ENCODE measurements at regions not wholly inside any gene's neighbourhood (a gene's known extent, or its start where the extent isn't known, plus 50 kb on each side); places are given as distances from the start of the nearest gene placed in this dataset.

DNA sequence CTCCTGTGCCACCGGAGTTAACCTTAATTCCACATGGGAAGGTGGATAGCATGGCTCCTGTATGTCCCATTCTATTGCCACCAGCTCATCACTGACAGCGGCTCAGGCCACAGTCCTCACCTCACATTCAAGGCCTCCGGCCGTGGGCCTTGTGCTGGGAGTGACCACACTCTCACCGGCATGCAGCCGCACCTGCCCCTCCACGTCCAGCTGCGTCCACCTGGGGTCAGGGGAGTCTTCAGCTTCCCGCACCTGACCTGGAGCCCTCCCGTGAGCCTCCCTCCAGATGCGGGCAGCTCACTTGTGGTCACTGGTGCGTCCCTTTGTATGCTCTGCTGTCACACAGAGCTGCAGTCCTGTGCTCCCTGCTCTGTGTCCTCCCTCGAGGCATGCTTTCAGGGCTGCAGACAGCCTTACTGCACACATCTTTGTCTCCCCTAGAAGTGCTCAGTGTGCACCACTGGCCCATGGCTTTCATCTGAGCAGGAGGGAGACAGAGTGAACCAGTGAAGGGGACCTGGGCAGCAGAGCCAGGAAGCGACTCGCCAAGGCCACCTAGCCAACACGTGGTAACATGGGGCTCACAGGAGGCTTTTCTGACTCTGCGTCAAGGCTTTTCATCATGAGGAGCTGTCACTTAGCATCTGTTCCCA, 210.1 kb downstream of the ERCC6L2 start:
- DNase-seq = no peak

DNA sequence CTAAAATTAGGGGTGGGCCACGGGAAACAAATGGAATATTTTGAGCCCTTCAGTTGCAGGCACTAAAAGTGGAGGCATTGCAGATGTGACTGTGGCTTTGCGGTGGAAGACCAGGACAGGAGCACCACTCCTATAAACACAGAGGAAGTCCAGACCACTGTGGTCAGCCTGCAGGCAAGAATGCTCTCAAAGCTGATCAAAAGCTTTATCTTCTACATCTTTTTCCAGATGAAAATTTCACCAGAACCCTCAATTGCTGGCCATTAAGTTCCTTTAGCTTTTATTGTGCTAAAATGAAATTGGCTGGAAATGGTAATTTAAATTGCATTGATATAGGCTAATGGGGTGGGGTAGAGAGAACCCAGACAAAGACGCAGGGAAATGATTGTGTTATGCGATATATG, 208.8 kb downstream of the ERCC6L2 start:
- no peak for DNase-seq

DNA sequence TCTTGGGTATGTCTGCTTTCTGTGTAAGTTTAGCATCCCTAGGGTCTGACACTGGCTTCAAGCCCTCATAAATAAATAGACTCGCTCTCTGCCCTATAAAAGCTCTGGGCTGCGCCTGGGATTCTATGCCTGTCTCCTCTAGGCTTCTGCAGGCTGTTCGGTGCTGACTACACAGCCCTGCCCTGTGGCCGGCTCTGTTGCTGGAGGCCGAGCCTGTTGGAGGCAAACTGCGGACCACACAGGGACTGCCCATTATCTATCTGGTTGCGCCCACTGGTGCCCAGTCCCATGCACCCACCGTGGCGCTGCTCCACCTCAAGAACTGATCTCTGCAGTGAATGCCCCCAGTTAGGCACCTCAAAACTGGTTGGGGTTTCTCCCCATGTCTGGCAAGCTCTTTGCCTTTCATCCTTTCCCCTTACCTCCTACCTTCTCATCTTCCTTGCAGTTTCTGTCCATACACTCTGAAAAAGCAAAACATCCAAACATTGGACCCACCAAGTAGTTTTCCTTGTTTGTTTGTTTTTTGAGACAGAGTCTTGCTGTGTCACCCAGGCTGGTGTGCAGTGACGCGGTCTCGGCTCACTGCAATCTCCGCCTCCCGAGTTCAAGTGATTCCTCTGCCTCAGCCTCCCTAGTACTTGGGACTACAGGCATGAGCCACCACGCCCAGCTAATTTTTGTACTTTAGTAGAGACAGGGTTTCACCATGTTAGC, 207.2 kb downstream of the ERCC6L2 start:
- no peak for DNase-seq

DNA sequence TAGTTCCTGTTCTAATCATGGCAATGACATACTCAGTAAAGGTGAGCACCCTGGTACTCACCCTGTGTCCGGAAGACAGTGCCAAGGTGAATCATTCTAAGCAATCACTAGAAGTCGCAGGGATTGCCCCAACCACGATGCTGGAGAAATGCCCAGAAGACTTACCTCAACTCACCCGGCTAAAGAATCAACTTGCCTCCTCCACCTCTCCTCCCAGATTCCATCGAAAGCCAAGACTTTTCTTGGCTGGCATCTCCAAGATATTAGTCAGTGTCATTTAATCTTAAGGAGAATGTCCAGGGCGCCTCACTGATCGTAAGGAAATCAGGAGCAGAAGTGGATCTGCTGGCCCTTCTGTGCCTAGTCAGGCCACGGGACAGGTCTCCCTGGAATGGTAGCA, 204.9 kb downstream of the ERCC6L2 start:
- no peak for DNase-seq

GRCh38 chr9:96079779-96080178, 204.3 kb downstream of the ERCC6L2 start:
- DNase-seq = no peak

DNA sequence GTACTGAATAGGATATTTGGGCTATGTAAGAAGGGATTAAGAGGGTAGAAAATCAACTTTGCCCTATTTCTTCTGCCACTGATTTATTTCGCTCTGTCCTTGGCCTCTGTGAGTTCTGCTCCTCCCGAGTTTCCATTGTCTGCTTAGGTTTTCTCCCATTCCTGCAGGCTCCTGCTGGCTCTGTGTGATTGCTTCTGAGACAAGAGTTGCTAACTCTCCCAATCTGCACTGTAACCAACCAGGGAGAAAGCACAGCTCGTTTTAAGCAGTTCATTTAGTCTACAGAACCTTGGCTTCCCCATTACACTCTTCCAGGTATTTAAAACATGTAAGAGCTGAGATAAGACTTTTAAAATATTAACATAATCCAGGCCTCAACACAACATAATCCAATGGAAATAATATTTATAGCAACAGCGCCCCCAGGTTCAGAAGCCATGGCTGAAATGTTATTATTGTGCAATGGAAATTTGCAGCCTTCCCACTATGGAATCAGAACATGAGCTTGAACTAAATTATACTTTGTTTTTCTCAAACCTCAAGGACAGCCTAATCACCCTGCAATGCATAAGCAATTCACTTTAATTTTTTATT, 203.5 kb downstream of the ERCC6L2 start:
- no peak for DNase-seq

- DNase-seq = no peak
Observed at GRCh38 chr9:96075757-96076156, 200.3 kb downstream of the ERCC6L2 start.

GRCh38 chr9:96075111-96075510, 199.6 kb downstream of the ERCC6L2 start:
- DNase-seq = no peak

DNA sequence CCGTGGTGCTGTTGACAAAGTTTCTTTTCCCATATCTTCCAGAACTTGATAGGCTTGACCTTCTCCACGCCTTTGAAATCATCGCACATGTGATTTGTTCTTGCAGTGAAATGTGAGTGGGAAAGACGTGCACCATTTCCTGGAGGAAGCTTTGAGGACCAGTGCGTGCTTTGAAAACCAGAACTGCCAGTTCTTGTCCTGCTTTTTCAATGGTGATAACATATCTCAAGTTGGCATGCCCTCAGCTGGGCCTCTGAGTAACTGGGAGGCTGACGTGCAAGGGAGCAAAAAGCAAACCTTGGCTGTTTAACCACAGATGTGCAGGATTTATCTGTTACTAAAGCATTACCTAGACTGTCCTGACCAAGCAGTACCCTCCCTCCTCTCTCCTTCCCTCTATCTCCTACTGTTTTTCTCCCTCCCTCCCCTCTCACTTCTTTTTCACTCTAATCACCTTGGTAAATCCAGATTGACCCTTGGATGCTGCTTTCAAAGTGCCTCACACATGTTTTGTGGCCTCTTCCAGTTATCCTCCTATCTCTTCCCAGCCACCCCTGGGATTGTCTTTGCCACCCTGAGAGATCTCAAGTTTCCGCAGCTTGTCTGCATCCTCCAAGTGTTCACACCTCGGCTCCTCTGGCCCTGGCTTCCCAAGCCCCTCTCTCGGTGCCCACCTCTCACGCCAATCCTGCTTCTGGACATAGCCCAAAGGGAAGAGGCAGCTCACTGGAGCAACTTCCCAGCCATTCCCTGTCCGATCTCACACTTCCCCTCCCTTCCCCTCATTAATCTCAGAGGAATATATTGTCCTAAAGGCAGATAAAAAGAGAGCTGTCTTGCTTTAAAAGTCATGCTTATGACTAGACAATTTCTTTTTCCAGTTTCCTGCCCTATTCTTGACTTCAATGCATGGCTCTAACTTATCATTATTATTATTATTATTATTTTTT, 198.3 kb downstream of the ERCC6L2 start:
- no peak for DNase-seq

- DNase-seq = no peak
Observed at GRCh38 chr9:96072930-96073329, 197.4 kb downstream of the ERCC6L2 start.

DNA sequence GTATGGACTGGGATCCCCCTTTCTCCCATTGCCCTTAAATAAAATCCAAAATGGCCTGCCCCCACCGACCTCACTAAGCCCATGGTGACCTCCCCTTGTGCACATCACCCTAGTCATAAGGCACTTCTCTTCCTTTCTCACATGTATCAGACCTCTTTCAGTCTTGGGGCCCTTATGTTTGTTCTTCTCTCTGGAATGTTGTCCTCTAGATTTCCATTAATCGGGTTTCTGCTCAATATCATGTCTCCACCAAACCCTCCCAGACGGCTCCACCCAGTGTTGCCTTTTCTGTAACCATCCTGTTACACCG, 196.3 kb downstream of the ERCC6L2 start:
- no peak for DNase-seq

GRCh38 chr9:96071076-96071814, 195.8 kb downstream of the ERCC6L2 start:
- DNase-seq = peak; percentile 16 to 19

GRCh38 chr9:96069629-96070220, 194.2 kb downstream of the ERCC6L2 start:
- no peak for DNase-seq

DNA sequence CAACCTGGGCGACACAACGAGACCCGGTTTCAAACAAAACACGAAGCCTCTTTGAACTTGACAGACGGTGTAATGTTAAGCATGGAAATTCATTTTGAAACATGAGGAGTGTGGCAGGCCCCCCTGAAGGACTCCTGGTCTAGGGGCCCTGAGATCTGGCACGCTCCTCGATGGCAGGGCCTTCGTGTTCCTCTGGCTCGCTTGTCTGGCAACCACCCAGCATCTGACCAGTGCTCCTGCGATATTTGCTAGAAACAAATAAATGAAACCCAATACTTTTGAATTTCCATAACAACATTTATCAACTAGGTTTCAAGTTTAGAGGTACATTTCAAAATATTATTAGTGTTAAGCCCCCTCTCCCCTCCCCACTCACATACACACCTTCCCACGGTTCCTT, 193.0 kb downstream of the ERCC6L2 start:
- DNase-seq = no peak

- DNase-seq = no peak
Observed at GRCh38 chr9:96067600-96067999, 192.1 kb downstream of the ERCC6L2 start.

- DNase-seq = no peak
Observed at GRCh38 chr9:96067004-96067403, 191.5 kb downstream of the ERCC6L2 start.

GRCh38 chr9:96065482-96066251, 190.2 kb downstream of the ERCC6L2 start:
- DNase-seq = no peak

DNA sequence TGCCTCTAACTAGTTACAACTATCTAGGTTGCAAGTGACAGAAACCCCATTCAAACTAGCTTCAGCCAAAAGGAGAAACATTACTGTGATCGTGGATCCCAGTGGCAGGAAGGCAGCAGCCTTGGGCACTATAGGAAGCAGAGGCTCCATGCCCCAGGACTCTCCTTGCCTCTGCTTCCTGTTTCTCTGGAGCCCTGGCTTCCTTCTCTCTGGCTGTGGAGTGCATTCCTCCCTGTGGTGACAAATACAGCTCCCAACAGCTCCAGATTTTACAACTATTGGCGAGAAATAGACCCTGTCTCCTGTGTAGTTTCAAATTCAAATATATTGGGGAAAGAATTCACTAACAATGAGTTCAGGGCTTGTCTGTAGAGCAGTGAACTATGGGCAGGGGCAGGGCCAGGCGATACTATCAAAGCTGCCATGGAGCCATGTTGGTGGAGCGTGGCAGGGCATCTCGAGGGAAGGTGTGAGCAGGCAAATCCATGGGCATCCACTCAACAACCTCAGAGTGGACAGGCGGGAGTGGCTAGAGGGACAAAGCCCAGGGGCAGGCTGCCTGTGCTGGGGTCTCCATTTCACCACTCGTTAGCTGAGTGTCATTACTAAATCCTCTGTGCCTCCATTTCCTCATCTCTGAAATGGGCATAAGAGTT, 189.5 kb downstream of the ERCC6L2 start:
- no peak for DNase-seq

DNA sequence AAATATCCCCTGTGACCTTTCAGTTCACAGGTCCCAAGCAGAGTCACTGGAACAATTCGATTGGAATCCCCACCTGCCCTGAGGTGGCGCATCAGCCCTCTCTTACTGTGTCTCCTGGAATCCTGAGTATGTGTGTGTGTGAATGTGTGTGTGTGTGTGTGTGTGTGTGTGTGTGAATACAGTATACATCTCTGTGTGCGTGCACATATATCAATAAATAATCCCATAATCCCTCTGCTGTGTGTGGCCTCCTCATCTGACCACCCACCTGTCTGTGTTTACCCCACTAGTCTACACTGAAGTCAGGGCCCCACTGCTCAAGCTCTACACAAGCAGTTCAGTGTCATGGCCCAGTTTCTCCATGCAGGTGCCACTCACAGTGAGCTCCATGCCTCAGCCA, 187.4 kb downstream of the ERCC6L2 start:
- DNase-seq = no peak

GRCh38 chr9:96062031-96062430, 186.5 kb downstream of the ERCC6L2 start:
- DNase-seq = no peak

Data from activated CD4-positive, alpha-beta T cell treated with anti-CD3 and anti-CD28 coated beads, Interleukin-2, amount 50 U/mL, for 48 hours (primary cell).